GM12878 (cell line): ENCODE measurements at regions not wholly inside any gene's neighbourhood (a gene's known extent, or its start where the extent isn't known, plus 50 kb on each side); places are given as distances from the start of the nearest gene placed in this dataset.

Experiments
- ATAC-seq: fragments of 200-7000 bp; cut with Tn5 transposase; 3 replicates; pipeline ENCODE4 v1.9.1; 2020; ENCODE audit warnings: mild to moderate bottlenecking, moderate library complexity
- BruUV-seq: library from RNA; stranded (reverse); fragments of 400-500 nt; replicated peaks from 2 replicates; lab custom pipeline; 2021; lab: Mats Ljungman, UMichigan
- CTCF ChIA-PET: fragments of 300-600 bp; sonication (Branson Sonifier 250); formaldehyde crosslinking; extraction: SDS; loops from one replicate; lab custom pipeline; 2021; ENCODE audit warnings: inconsistent platforms; lab: Yijun Ruan, JAX
- POLR2A ChIA-PET: fragments of 350-600 bp; formaldehyde crosslinking; extraction: SDS; loops from one replicate; lab custom pipeline; 2021; ENCODE audit warnings: inconsistent platforms; lab: Charles Lee
- RAD21 ChIA-PET: fragments of 300-600 bp; sonication (Branson Sonifier 250); formaldehyde crosslinking; loops from one replicate; lab custom pipeline; 2023; ENCODE audit warnings: antibody characterized with exemption; ENCODE audit not compliant: unreplicated experiment; lab: Charles Lee
- SMC1A ChIA-PET: fragments of 300-600 bp; sonication (Branson Sonifier 250); formaldehyde crosslinking; loops from one replicate; lab custom pipeline; 2023; ENCODE audit not compliant: unreplicated experiment, uncharacterized antibody; lab: Charles Lee
- DNase-seq: peaks from one replicate; pipeline ENCODE4 v3.0.0-alpha.2; 2011; ENCODE audit warnings: low read depth, low spot score
- FAIRE-seq: peaks from 3 replicates; lab custom pipeline; 2011; peaks lifted over from hg19 to GRCh38; lab: Jason Lieb, UNC
- H2AFZ ChIP-seq: 2 replicates; pipeline ENCODE4 v1.6.0; 2011; ENCODE audit warnings: low read depth, low read length, control low read depth; ENCODE audit not compliant: control insufficient read depth
- H3K27ac ChIP-seq: 2 replicates; pipeline ENCODE4 v1.5.1; 2011; ENCODE audit warnings: control low read depth; ENCODE audit not compliant: control insufficient read depth, insufficient read depth
- H3K27me3 ChIP-seq, 2 experiments: replicated peaks in 1 of 2; 2 replicates each; pipeline versions ENCODE4 v1.6.0 to v1.6.1; 2011; ENCODE audit warnings: low read length in 1 of 2; ENCODE audit not compliant: control insufficient read depth in 2 of 2, insufficient read depth in 2 of 2
- H3K36me3 ChIP-seq, 2 experiments: 2 replicates each; pipeline ENCODE4 v1.5.1; 2011; ENCODE audit warnings: low read length in 1 of 2; ENCODE audit not compliant: control insufficient read depth in 2 of 2, insufficient read depth in 2 of 2
- H3K4me1 ChIP-seq: 2 replicates; pipeline ENCODE4 v1.6.1; 2011; ENCODE audit warnings: mild to moderate bottlenecking, low read length, moderate library complexity, mixed read lengths; ENCODE audit not compliant: control insufficient read depth, insufficient read depth
- H3K4me2 ChIP-seq: 2 replicates; pipeline ENCODE4 v1.6.0; 2011; ENCODE audit warnings: control low read depth; ENCODE audit not compliant: control insufficient read depth, insufficient read depth
- H3K4me3 ChIP-seq: fragments of 200-600 bp; sonication (generic); 2 replicates; pipeline ENCODE4 v1.5.1; 2016
- H3K79me2 ChIP-seq: 2 replicates; pipeline ENCODE4 v1.6.0; 2011; ENCODE audit warnings: low read length; ENCODE audit not compliant: control insufficient read depth, insufficient read depth
- H3K9ac ChIP-seq: 2 replicates; pipeline ENCODE4 v1.8.0; 2011; ENCODE audit warnings: low read length, control low read depth, mixed read lengths; ENCODE audit not compliant: control insufficient read depth, insufficient read depth
- H3K9me3 ChIP-seq: replicated peaks from 3 replicates; pipeline ENCODE4 v1.5.1; 2011; ENCODE audit warnings: mild to moderate bottlenecking, low read length; ENCODE audit not compliant: control insufficient read depth, insufficient read depth
- H4K20me1 ChIP-seq: 2 replicates; pipeline ENCODE4 v1.6.0; 2011; ENCODE audit not compliant: control insufficient read depth, insufficient read depth
- BCL3 ChIP-seq: IDR thresholded peaks from 2 replicates; pipeline ENCODE4 v1.6.1; 2011; ENCODE audit warnings: borderline replicate concordance, low read depth, mild to moderate bottlenecking, moderate library complexity, low read length; ENCODE audit not compliant: insufficient read depth, poor library complexity, severe bottlenecking
- GABPA ChIP-seq: IDR thresholded peaks from 2 replicates; pipeline ENCODE4 v1.6.1; 2014; ENCODE audit warnings: antibody characterized with exemption, low read depth, mild to moderate bottlenecking, inconsistent platforms
- HDGF ChIP-seq: fragments of 450-650 bp; IDR thresholded peaks from 2 replicates; pipeline ENCODE4 v1.6.1; 2016; ENCODE audit warnings: antibody characterized with exemption
- IKZF1 ChIP-seq: fragments of 450-650 bp; conservative IDR thresholded peaks from 2 replicates; pipeline ENCODE4 v1.6.1; 2017; ENCODE audit warnings: antibody characterized with exemption, mild to moderate bottlenecking
- IRF4 ChIP-seq: IDR thresholded peaks from 2 replicates; pipeline ENCODE4 v1.6.1; 2011; ENCODE audit warnings: low read depth, low read length
- JUNB ChIP-seq: IDR thresholded peaks from 2 replicates; pipeline ENCODE4 v1.6.1; 2016; ENCODE audit warnings: antibody characterized with exemption, mild to moderate bottlenecking
- MXI1 ChIP-seq: fragments of 150-350 bp; IDR thresholded peaks from 2 replicates; pipeline ENCODE4 v1.6.1; 2011; ENCODE audit warnings: low read depth, mild to moderate bottlenecking, inconsistent platforms, low read length, improper control_type of control experiment
- MYB ChIP-seq: fragments of 150-350 bp; IDR thresholded peaks from 2 replicates; pipeline ENCODE4 v1.6.1; 2014; ENCODE audit warnings: mild to moderate bottlenecking, low read depth, low read length, borderline replicate concordance
- PAX5 ChIP-seq: IDR thresholded peaks from 2 replicates; pipeline ENCODE4 v1.6.1; 2011; ENCODE audit warnings: low read depth, low read length, borderline replicate concordance
- POLR2AphosphoS5 ChIP-seq: IDR thresholded peaks from 2 replicates; pipeline ENCODE4 v1.6.1; 2011; ENCODE audit warnings: mild to moderate bottlenecking, low read length, inconsistent platforms
- REST ChIP-seq: IDR thresholded peaks from 2 replicates; pipeline ENCODE4 v1.6.1; 2012; ENCODE audit warnings: mild to moderate bottlenecking, low read depth, low read length
- RFX5 ChIP-seq: IDR thresholded peaks from 2 replicates; pipeline ENCODE4 v1.6.1; 2011; ENCODE audit warnings: low read depth, low read length, improper control_type of control experiment
- STAT1 ChIP-seq: fragments of 450-650 bp; conservative IDR thresholded peaks from 2 replicates; pipeline ENCODE4 v1.6.1; 2014; ENCODE audit warnings: antibody characterized with exemption, mild to moderate bottlenecking
- ZNF24 ChIP-seq: fragments of 450-650 bp; IDR thresholded peaks from 2 replicates; pipeline ENCODE4 v1.6.1; 2017; ENCODE audit warnings: antibody characterized with exemption, mild to moderate bottlenecking
- ZNF622 ChIP-seq: fragments of 450-650 bp; IDR thresholded peaks from 2 replicates; pipeline ENCODE4 v1.6.1; 2017; ENCODE audit warnings: mild to moderate bottlenecking, inconsistent platforms
- ZSCAN29 ChIP-seq: fragments of 450-650 bp; IDR thresholded peaks from 2 replicates; pipeline ENCODE4 v1.6.1; 2017; ENCODE audit warnings: mild to moderate bottlenecking, moderate library complexity
- WGBS: methylation state at CpG from one replicate; pipeline ENCODE4 v1.1.6; 2016; ENCODE audit warnings: low lambda C conversion rate; ENCODE audit not compliant: insufficient replicate concordance, insufficient coverage; ENCODE audit errors: missing lambda C conversion rate; 5-methylcytosine and 5-hydroxymethylcytosine counted together
- in situ Hi-C: fragments of 300-500 bp; cut with MboI; formaldehyde crosslinking; loops from 9 replicates; pipeline ENCODE4 v1.14.3; 2018; ENCODE audit warnings: mixed read lengths
- intact Hi-C: fragments of 100-400 bp; cut with micrococcal nuclease; formaldehyde crosslinking; loops from one replicate; pipeline ENCODE4 v1.14.2; 2022; ENCODE audit not compliant: unreplicated experiment

DNA sequence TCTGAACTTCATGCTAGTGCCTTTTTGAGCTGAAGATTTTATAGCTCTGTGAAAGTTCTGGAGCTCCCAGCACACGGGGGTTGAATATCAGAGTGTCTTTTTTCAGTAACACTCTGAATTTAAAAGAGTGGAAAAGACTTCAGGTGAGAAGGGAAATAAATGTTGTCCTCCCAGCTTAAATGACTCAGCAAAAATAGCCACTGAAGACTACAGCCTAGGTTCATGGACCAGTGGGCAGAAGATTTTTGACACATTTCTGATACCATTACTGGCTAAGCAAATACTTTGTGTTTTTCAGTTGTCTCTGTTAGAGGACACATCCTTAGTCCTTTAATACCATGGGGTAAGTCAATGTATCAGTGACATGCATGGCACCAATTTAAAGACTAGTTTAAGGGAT, 338.5 kb upstream of the SPTLC3 start:
- ChIA-PET CTCF (no interaction called here), SMC1A (no interaction called here), RAD21 (no interaction called here), POLR2A (no interaction called here)
- intact Hi-C loops, result no loop called here
- no peaks in the 10 kb centered on the region for H3K4me1 ChIP-seq
- H3K79me2 ChIP-seq, result no peaks in the 10 kb centered on the region
- no peak overlapping the region for H3K4me2 ChIP-seq
- no peak overlapping the region for H3K4me3 ChIP-seq
- H4K20me1 ChIP-seq, result no peaks in the 10 kb centered on the region
- H3K9ac ChIP-seq, result no peak overlapping the region
- WGBS, result 0% methylated on average over 1 of the region's 1 CpG
- no peaks in the 10 kb centered on the region for H3K27me3 ChIP-seq
- H3K9me3 ChIP-seq, result no peaks in the 10 kb centered on the region
- in situ Hi-C loops, result no loop called here
- H3K27ac ChIP-seq, result no peak overlapping the region
- no peak overlapping the region for H2AFZ ChIP-seq
- no peak for FAIRE-seq
- no peak for ATAC-seq
- no peaks in the 10 kb centered on the region for H3K36me3 ChIP-seq
- no TSS peak for BruUV-seq
- TF ChIP-seq MXI1 (no peak), POLR2AphosphoS5 (no peak), HDGF (no peak), MYB (no peak), BCL3 (no peak), STAT1 (no peak), IKZF1 (no peak), GABPA (no peak), JUNB (no peak), PAX5 (no peak), ZNF24 (no peak), REST (no peak), IRF4 (no peak), ZNF622 (no peak), ZSCAN29 (no peak), RFX5 (no peak)
- DNase-seq, result no peak
